H1 (cell line): ENCODE measurements at regions not wholly inside any gene's neighbourhood (a gene's known extent, or its start where the extent isn't known, plus 50 kb on each side); places are given as distances from the start of the nearest gene placed in this dataset.

ENCODE experiments used
- CTCF ChIA-PET: fragments of 300-600 bp; sonication (Branson Sonifier 250); formaldehyde crosslinking; loops from one replicate; lab custom pipeline; 2021; ENCODE audit not compliant: partially characterized antibody; lab: Charles Lee
- POLR2A ChIA-PET: fragments of 300-600 bp; sonication (Branson Sonifier 250); formaldehyde crosslinking; loops from one replicate; lab custom pipeline; 2021; ENCODE audit warnings: inconsistent platforms; ENCODE audit not compliant: partially characterized antibody; lab: Charles Lee
- DNase-seq, 2 experiments: peaks; one replicate each; pipeline versions ENCODE4 v3.0.0 to v3.0.0-alpha.2; 2010 to 2022; ENCODE audit warnings: low spot score in 2 of 2, low read depth in 1 of 2, mixed read lengths in 1 of 2
- FAIRE-seq: peaks from 2 replicates; lab custom pipeline; 2011; peaks lifted over from hg19 to GRCh38; lab: Jason Lieb, UNC
- H2AFZ ChIP-seq: 2 replicates; pipeline ENCODE4 v1.8.1; 2012; ENCODE audit warnings: low read length, inconsistent platforms
- H2AK5ac ChIP-seq: 2 replicates; pipeline ENCODE4 v1.6.1; 2013; ENCODE audit warnings: low read depth, low read length
- H2BK120ac ChIP-seq: replicated peaks from 2 replicates; pipeline ENCODE3; 2013; ENCODE audit warnings: low read depth, low read length, inconsistent platforms
- H2BK12ac ChIP-seq: 2 replicates; pipeline ENCODE4 v1.6.1; 2013; ENCODE audit warnings: low read depth, low read length
- H2BK15ac ChIP-seq: 2 replicates; pipeline ENCODE4 v1.6.1; 2013; ENCODE audit warnings: low read length
- H2BK20ac ChIP-seq: 2 replicates; pipeline ENCODE4 v1.6.1; 2013; ENCODE audit warnings: low read length
- H2BK5ac ChIP-seq: 2 replicates; pipeline ENCODE4 v1.6.1; 2013; ENCODE audit warnings: low read depth, low read length
- H3K14ac ChIP-seq: 2 replicates; pipeline ENCODE4 v1.6.1; 2013; ENCODE audit warnings: inconsistent platforms; ENCODE audit not compliant: insufficient read length
- H3K18ac ChIP-seq: 2 replicates; pipeline ENCODE4 v1.6.1; 2013; ENCODE audit warnings: low read length; ENCODE audit errors: extremely low read depth
- H3K23ac ChIP-seq: 2 replicates; pipeline ENCODE4 v1.6.1; 2013; ENCODE audit warnings: inconsistent platforms; ENCODE audit not compliant: insufficient read length
- H3K23me2 ChIP-seq: 2 replicates; pipeline ENCODE4 v1.6.1; 2013; ENCODE audit warnings: low read depth, low read length
- H3K27ac ChIP-seq: 2 replicates; pipeline ENCODE4 v1.6.1; 2011; ENCODE audit warnings: low read depth, low read length, inconsistent platforms
- H3K27me3 ChIP-seq, 4 experiments: replicated peaks in 1 of 4; 1 replicate in 1 of 4; 2 replicates in 3 of 4; pipeline versions ENCODE4 v1.6.1 to v1.8.1; 2011 to 2013; ENCODE audit warnings: low read length in 3 of 4, mild to moderate bottlenecking in 3 of 4, inconsistent platforms in 2 of 4, mixed read lengths in 2 of 4, moderate library complexity in 1 of 4; ENCODE audit not compliant: control insufficient read depth in 3 of 4, insufficient read depth in 3 of 4; ENCODE audit errors: extremely low read depth in 1 of 4
- H3K36me3 ChIP-seq, 4 experiments: 2 replicates each; pipeline versions ENCODE4 v1.6.1 to v1.8.1; 2011 to 2013; ENCODE audit warnings: mild to moderate bottlenecking in 4 of 4, low read length in 3 of 4, moderate library complexity in 2 of 4, control low read depth in 1 of 4, inconsistent platforms in 1 of 4; ENCODE audit not compliant: insufficient read depth in 4 of 4, control insufficient read depth in 2 of 4
- H3K4ac ChIP-seq: replicated peaks from 2 replicates; pipeline ENCODE3; 2013; ENCODE audit warnings: low read length, low read depth, mixed read lengths, inconsistent platforms; ENCODE audit not compliant: insufficient read length
- H3K4me1 ChIP-seq, 4 experiments: replicated peaks in 1 of 4; 1 replicate in 1 of 4; 2 replicates in 3 of 4; pipeline versions ENCODE4 v1.6.1 to v1.8.1; 2011 to 2013; ENCODE audit warnings: low read length in 3 of 4, inconsistent platforms in 2 of 4, mixed read lengths in 1 of 4; ENCODE audit not compliant: insufficient read depth in 4 of 4, control insufficient read depth in 3 of 4
- H3K4me2 ChIP-seq, 2 experiments: 2 replicates each; pipeline versions ENCODE4 v1.6.1 to v1.8.1; 2011 to 2013; ENCODE audit warnings: low read depth in 2 of 2, low read length in 2 of 2, control low read depth in 1 of 2, inconsistent platforms in 1 of 2, mild to moderate bottlenecking in 1 of 2; ENCODE audit not compliant: insufficient read depth in 1 of 2
- H3K4me3 ChIP-seq, 4 experiments: fragments of 200-600, 300-600 bp in 1 of 4; sonication (generic), shearing (Covaris generic), sonication (Bioruptor Twin) in 1 of 4; 2 replicates each; pipeline versions ENCODE4 v1.5.1 to v1.8.1; 2011 to 2016; ENCODE audit warnings: low read length in 4 of 4, low read depth in 3 of 4, control low read depth in 2 of 4, inconsistent platforms in 2 of 4, mild to moderate bottlenecking in 2 of 4, mixed read lengths in 1 of 4, moderate library complexity in 1 of 4; ENCODE audit not compliant: insufficient read depth in 2 of 4; ENCODE audit errors: extremely low read depth in 1 of 4
- H3K56ac ChIP-seq: replicated peaks from 2 replicates; pipeline ENCODE3; 2013; ENCODE audit warnings: low read depth, mild to moderate bottlenecking, mixed read lengths, low read length, inconsistent platforms; ENCODE audit not compliant: insufficient read length
- H3K79me1 ChIP-seq: 2 replicates; pipeline ENCODE4 v1.6.1; 2013; ENCODE audit warnings: low read depth, low read length, control low read depth
- H3K79me2 ChIP-seq, 2 experiments: 2 replicates each; pipeline versions ENCODE4 v1.6.1 to v1.8.1; 2012 to 2013; ENCODE audit warnings: low read length in 2 of 2, mild to moderate bottlenecking in 2 of 2, inconsistent platforms in 1 of 2; ENCODE audit not compliant: insufficient read depth in 2 of 2, control insufficient read depth in 1 of 2
- H3K9ac ChIP-seq, 4 experiments: replicated peaks in 1 of 4; 1 replicate in 1 of 4; 2 replicates in 3 of 4; pipeline versions ENCODE4 v1.6.1 to v1.8.1; 2011 to 2013; ENCODE audit warnings: low read depth in 3 of 4, low read length in 3 of 4, control low read depth in 2 of 4, mild to moderate bottlenecking in 2 of 4, moderate library complexity in 2 of 4, inconsistent platforms in 1 of 4; ENCODE audit errors: extremely low read depth in 1 of 4
- H3K9me3 ChIP-seq, 2 experiments: 2 replicates each; pipeline versions ENCODE4 v1.6.1 to v1.8.1; 2012 to 2013; ENCODE audit warnings: mild to moderate bottlenecking in 2 of 2, moderate library complexity in 2 of 2, control low read depth in 1 of 2, inconsistent platforms in 1 of 2, low read depth in 1 of 2, low read length in 1 of 2, mixed read lengths in 1 of 2; ENCODE audit not compliant: insufficient read depth in 2 of 2
- H4K20me1 ChIP-seq, 2 experiments: replicated peaks in 1 of 2; 2 replicates each; pipeline versions ENCODE3 to v1.8.1; 2011 to 2013; ENCODE audit warnings: inconsistent platforms in 2 of 2, low read length in 2 of 2, mild to moderate bottlenecking in 1 of 2; ENCODE audit not compliant: insufficient read depth in 2 of 2, control insufficient read depth in 1 of 2
- H4K5ac ChIP-seq: 2 replicates; pipeline ENCODE4 v1.6.1; 2013; ENCODE audit warnings: low read length, low read depth, mixed read lengths, inconsistent platforms; ENCODE audit not compliant: insufficient read length
- H4K8ac ChIP-seq: 2 replicates; pipeline ENCODE4 v1.8.0; 2013; ENCODE audit warnings: mild to moderate bottlenecking, moderate library complexity, low read length, inconsistent platforms; ENCODE audit not compliant: insufficient read depth; ENCODE audit errors: extremely low read depth
- H4K91ac ChIP-seq: replicated peaks from 2 replicates; pipeline ENCODE3; 2013; ENCODE audit warnings: low read length, mixed read lengths, inconsistent platforms; ENCODE audit not compliant: insufficient read length
- CBX8 ChIP-seq: fragments of 300-800, 300-1000 bp; sonication (generic); IDR thresholded peaks from 2 replicates; pipeline ENCODE4 v1.7.1; 2016; ENCODE audit warnings: low read depth, low read length, borderline replicate concordance
- EZH2 ChIP-seq: fragments of 200-600 bp; sonication (generic); IDR thresholded peaks from 2 replicates; pipeline ENCODE4 v1.7.1; 2012; ENCODE audit warnings: low read depth, mild to moderate bottlenecking, moderate library complexity, low read length, inconsistent platforms; ENCODE audit not compliant: severe bottlenecking
- FOSL1 ChIP-seq: IDR thresholded peaks from 2 replicates; pipeline ENCODE4 v1.6.1; 2011; ENCODE audit warnings: mild to moderate bottlenecking, low read depth, low read length, moderate library complexity; ENCODE audit not compliant: insufficient read depth
- GABPA ChIP-seq: IDR thresholded peaks from 2 replicates; pipeline ENCODE4 v1.6.1; 2011; ENCODE audit warnings: mild to moderate bottlenecking, low read length, moderate library complexity, borderline replicate concordance; ENCODE audit not compliant: insufficient read depth
- HDAC6 ChIP-seq: IDR thresholded peaks from one replicate; pipeline ENCODE4 v1.7.1; 2012; ENCODE audit warnings: low read depth, mild to moderate bottlenecking, inconsistent platforms, low read length, moderate library complexity
- JUN ChIP-seq: IDR thresholded peaks from 2 replicates; pipeline ENCODE4 v1.6.1; 2011; ENCODE audit warnings: low read depth, mild to moderate bottlenecking, improper control_type of control experiment, low read length
- MAX ChIP-seq: IDR thresholded peaks from 2 replicates; pipeline ENCODE4 v1.6.1; 2012; ENCODE audit warnings: inconsistent platforms
- NRF1 ChIP-seq: IDR thresholded peaks from 2 replicates; pipeline ENCODE4 v1.6.1; 2011; ENCODE audit warnings: mild to moderate bottlenecking, low read depth, low read length, improper control_type of control experiment
- RFX5 ChIP-seq: IDR thresholded peaks from 2 replicates; pipeline ENCODE4 v1.6.1; 2011; ENCODE audit warnings: low read depth, low read length, improper control_type of control experiment, borderline replicate concordance
- SAP30 ChIP-seq: fragments of 300-600 bp; sonication (generic); IDR thresholded peaks from 2 replicates; pipeline ENCODE4 v1.7.1; 2012; ENCODE audit warnings: low read length, moderate library complexity, mild to moderate bottlenecking, inconsistent platforms; ENCODE audit not compliant: insufficient read depth, insufficient replicate concordance
- SP4 ChIP-seq: IDR thresholded peaks from 2 replicates; pipeline ENCODE4 v1.6.1; 2012; ENCODE audit warnings: low read length, inconsistent platforms
- TAF1 ChIP-seq: IDR thresholded peaks from 2 replicates; pipeline ENCODE4 v1.6.1; 2011; ENCODE audit warnings: mild to moderate bottlenecking, low read depth, low read length
- WGBS, 2 experiments: shearing (Covaris generic) in 1 of 2; methylation state at CpG; one replicate each; pipeline versions ENCODE4 v1.1.6 to v1.1.7; 2013 to 2015; ENCODE audit warnings: low lambda C conversion rate in 2 of 2, mixed read lengths in 2 of 2, inconsistent platforms in 1 of 2, low coverage in 1 of 2, missing lambda C conversion rate in 1 of 2; ENCODE audit not compliant: insufficient replicate concordance in 2 of 2, insufficient coverage in 1 of 2, insufficient read length in 1 of 2; ENCODE audit errors: extremely low coverage in 1 of 2, missing lambda C conversion rate in 1 of 2; 5-methylcytosine and 5-hydroxymethylcytosine counted together

DNA sequence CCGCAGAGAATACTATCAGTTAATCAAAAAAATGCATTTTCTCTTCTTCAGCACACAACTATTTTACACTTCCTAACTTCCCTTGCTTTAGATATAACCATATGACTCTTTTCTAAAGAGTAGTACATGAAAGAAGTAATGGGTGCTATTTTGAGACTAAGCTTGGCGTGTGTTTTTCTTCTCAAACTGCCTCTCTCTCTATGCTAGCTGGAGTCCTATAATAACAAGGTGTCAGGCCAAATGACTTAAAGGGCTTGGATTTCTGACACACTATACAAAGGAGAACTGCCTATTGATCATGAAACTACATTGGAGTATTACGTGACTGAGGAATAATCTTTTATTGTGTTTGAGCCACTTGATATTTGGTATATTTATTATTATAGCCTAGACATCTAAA lies 1330.1 kb upstream of the SPRY2 start:
- Histone ChIP-seq H3K4me1 (peaks cover 0 to 4% (median 2%) of the 10 kb centered on the region in 4 experiments; a peak in 2 of 7 replicates), H2BK20ac (no peak overlapping the region), H3K4ac (no peak overlapping the region), H2BK120ac (no peak overlapping the region), H3K18ac (no peak overlapping the region), H4K5ac (no peak overlapping the region), H4K91ac (no peak overlapping the region), H3K9ac (no peak overlapping the region), H3K27ac (no peak overlapping the region), H4K20me1 (no peaks in the 10 kb centered on the region), H3K56ac (no peak overlapping the region), H3K23me2 (no peaks in the 10 kb centered on the region), H3K23ac (no peak overlapping the region), H3K9me3 (no peaks in the 10 kb centered on the region), H3K14ac (no peak overlapping the region), H3K79me1 (no peaks in the 10 kb centered on the region), H2AK5ac (no peak overlapping the region), H2BK5ac (no peak overlapping the region; the same call in 1 of the 2 replicates), H3K36me3 (no peaks in the 10 kb centered on the region), H3K27me3 (peaks cover 0 to 1% (median 0%) of the 10 kb centered on the region in 4 experiments; a peak in 1 of 7 replicates), H2BK12ac (no peak overlapping the region), H4K8ac (no peak overlapping the region), H2BK15ac (no peak overlapping the region), H3K79me2 (no peaks in the 10 kb centered on the region), H2AFZ (no peak overlapping the region), H3K4me2 (no peak overlapping the region), H3K4me3 (no peak overlapping the region)
- DNase-seq: no peak
- CTCF ChIA-PET: interaction anchor here (0.6 kb wide), 1 partner anchor 686 kb away, joined by 3 read pairs; no protein-coding TSS in a partner anchor
- no peak for TF ChIP-seq SP4
- no peak for TF ChIP-seq GABPA
- no peak for TF ChIP-seq MAX
- TF ChIP-seq TAF1: no peak
- TF ChIP-seq RFX5: no peak
- no peak for TF ChIP-seq EZH2
- no peak for TF ChIP-seq JUN
- no peak for TF ChIP-seq NRF1
- no peak for TF ChIP-seq HDAC6
- no peak for TF ChIP-seq FOSL1
- TF ChIP-seq SAP30: no peak
- no peak for TF ChIP-seq CBX8
- no peak for FAIRE-seq
- 86% methylated on average over 3 of the region's 3 CpGs; no CpG with 5 or more reads in 1 of the 2 experiments for WGBS, 2 experiments
- POLR2A ChIA-PET: no interaction called here
